Nephron (organoid): ENCODE measurements at regions not wholly inside any gene's neighbourhood (a gene's known extent, or its start where the extent isn't known, plus 50 kb on each side); places are given as distances from the start of the nearest gene placed in this dataset.
A peak's percentile ranks its signal among the peaks of the same experiment; 100 is the strongest.

Experiments
- H3K27ac Mint-ChIP-seq, 3 experiments: 2 replicates each; pipeline ENCODE4 v1.8.0; 2020; ENCODE audit warnings: mixed read lengths in 3 of 3, mild to moderate bottlenecking in 2 of 3, moderate library complexity in 1 of 3
- H3K27me3 Mint-ChIP-seq: 2 replicates; pipeline ENCODE4 v1.8.0; 2021; ENCODE audit warnings: low read depth, mild to moderate bottlenecking, moderate library complexity, mixed read lengths
- H3K36me3 Mint-ChIP-seq: 2 replicates; pipeline ENCODE4 v1.8.0; 2020; ENCODE audit warnings: low read depth, mixed read lengths
- H3K4me1 Mint-ChIP-seq: 2 replicates; pipeline ENCODE4 v1.8.0; 2020; ENCODE audit warnings: mixed read lengths
- H3K4me3 Mint-ChIP-seq, 3 experiments: 2 replicates each; pipeline ENCODE4 v1.8.0; 2020; ENCODE audit warnings: mild to moderate bottlenecking in 3 of 3, mixed read lengths in 3 of 3, moderate library complexity in 2 of 3
- H3K9me3 Mint-ChIP-seq: 2 replicates; pipeline ENCODE4 v1.8.0; 2020; ENCODE audit warnings: mixed read lengths
- TF ChIP-seq, protein P1 (sequence below), 3 experiments: fragments of 200-600 bp; sonication (generic); IDR thresholded peaks; one replicate each; pipeline ENCODE4 v1.5.0; 2021; ENCODE audit warnings: antibody characterized with exemption in 3 of 3; ENCODE audit not compliant: unreplicated experiment in 3 of 3

DNA sequence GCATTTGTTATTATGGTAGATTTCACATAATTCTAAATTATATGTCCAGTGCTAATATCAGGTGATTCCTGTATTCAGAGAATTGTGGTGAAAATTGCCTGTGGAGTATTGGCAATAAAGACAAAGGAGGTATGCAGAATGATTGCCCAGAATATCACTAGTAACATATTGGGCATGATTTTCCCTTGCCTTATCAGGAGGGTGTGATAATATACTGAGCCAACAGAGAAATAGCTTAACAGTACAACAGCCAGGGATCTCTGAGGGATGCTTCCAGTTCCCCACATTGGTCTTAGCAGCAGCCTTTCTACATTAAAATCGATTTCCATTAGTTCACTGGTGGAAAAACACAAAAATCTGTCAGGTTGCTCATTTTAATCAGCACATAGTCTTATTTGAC lies 122.9 kb upstream of the COL3A1 start:
- Mint-ChIP-seq H3K4me1 (peaks cover 35% of the 10 kb centered on the region), H3K36me3 (no peaks in the 10 kb centered on the region), H3K9me3 (peaks cover 3% of the 10 kb centered on the region), H3K27ac (peak overlapping the region in 2 of 3 experiments; percentile 39 to 65), H3K27me3 (no peaks in the 10 kb centered on the region), H3K4me3 (no peak overlapping the region)
- TF ChIP-seq, protein P1, sequence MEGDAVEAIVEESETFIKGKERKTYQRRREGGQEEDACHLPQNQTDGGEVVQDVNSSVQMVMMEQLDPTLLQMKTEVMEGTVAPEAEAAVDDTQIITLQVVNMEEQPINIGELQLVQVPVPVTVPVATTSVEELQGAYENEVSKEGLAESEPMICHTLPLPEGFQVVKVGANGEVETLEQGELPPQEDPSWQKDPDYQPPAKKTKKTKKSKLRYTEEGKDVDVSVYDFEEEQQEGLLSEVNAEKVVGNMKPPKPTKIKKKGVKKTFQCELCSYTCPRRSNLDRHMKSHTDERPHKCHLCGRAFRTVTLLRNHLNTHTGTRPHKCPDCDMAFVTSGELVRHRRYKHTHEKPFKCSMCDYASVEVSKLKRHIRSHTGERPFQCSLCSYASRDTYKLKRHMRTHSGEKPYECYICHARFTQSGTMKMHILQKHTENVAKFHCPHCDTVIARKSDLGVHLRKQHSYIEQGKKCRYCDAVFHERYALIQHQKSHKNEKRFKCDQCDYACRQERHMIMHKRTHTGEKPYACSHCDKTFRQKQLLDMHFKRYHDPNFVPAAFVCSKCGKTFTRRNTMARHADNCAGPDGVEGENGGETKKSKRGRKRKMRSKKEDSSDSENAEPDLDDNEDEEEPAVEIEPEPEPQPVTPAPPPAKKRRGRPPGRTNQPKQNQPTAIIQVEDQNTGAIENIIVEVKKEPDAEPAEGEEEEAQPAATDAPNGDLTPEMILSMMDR (IDR thresholded peaks at IDR 0.05; ENCODE audit: unreplicated experiment in 3 of 3), result no peak

DNA sequence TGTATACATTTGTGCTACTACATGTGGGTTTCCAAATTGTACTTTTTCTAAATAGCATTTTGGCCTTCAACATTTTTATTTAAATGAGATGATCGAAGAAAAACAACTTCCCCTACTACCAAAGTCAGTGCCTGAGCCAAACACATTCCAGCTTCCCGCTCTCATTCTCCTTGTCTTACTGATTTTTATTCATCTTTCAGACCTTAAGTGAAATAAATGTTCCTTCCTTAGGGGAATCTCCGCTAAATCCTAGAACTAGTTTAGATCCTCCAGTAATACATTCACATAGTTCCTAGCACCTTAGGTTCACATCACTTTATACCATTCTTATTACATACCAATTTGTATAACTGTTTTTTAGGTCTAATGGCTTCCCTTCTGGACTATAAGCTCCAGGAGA lies 122.3 kb upstream of the COL3A1 start:
- TF ChIP-seq, protein P1 (IDR thresholded peaks at IDR 0.05; ENCODE audit: unreplicated experiment in 3 of 3), result no peak
- H3K36me3 Mint-ChIP-seq, result no peaks in the 10 kb centered on the region
- H3K27ac Mint-ChIP-seq, result peak overlapping the region in 2 of 3 experiments; percentile 39 to 65

DNA sequence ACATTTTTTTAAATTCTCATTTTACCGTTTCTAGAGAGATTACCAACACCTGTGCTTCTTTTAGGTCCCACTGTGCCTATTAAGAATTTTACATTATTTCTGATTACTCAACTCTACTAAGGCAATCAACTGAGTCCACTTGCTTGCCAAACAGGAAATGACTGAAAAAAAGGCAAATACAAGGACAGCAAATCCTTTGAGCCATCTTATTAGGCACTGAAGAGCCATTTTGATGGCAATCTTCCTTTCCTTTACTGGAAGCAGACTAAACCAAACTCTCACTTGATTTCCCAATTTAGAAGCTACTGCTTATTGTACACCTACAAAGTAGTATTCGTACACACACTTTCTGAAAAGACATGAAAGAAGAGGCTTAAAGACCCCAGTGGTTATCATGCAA lies 121.4 kb upstream of the COL3A1 start:
- TF ChIP-seq, protein P1 (IDR thresholded peaks at IDR 0.05; ENCODE audit: unreplicated experiment in 3 of 3), result no peak
- Mint-ChIP-seq H3K4me1 (peaks cover 35% of the 10 kb centered on the region), H3K27ac (peak overlapping the region; percentile 65 to 76 (median 73)), H3K9me3 (peaks cover 5% of the 10 kb centered on the region), H3K27me3 (no peaks in the 10 kb centered on the region), H3K4me3 (no peak overlapping the region), H3K36me3 (no peaks in the 10 kb centered on the region)

More for the DNA sequence above, 122.3 kb upstream of the COL3A1 start:
- no peaks in the 10 kb centered on the region for H3K9me3 Mint-ChIP-seq
- peaks cover 35% of the 10 kb centered on the region for H3K4me1 Mint-ChIP-seq
- H3K27me3 Mint-ChIP-seq, result no peaks in the 10 kb centered on the region
- no peak overlapping the region for H3K4me3 Mint-ChIP-seq

DNA sequence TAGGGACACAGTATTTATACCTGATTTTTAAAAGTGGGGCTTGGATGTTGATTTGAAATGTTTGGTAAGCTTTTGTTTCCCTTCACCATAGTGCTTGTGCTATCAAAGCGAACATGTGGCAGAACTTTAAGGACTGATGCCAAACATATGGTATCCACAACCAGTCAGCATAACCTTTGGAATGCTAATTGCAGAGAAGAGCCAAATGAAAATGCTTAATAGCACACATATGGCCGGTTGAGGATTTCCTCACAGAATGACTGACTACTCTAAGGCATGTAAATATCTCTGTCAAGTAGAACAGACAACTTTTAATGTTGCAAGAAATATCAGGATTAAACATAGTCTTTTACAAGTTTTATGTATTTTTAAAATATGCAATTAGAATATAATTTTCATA lies 120.9 kb upstream of the COL3A1 start:
- TF ChIP-seq, protein P1 (IDR thresholded peaks at IDR 0.05; ENCODE audit: unreplicated experiment in 3 of 3), result no peak
- Mint-ChIP-seq H3K4me1 (peaks cover 33% of the 10 kb centered on the region), H3K27ac (peak overlapping the region; percentile 65 to 76 (median 73)), H3K27me3 (no peaks in the 10 kb centered on the region), H3K4me3 (no peak overlapping the region), H3K9me3 (peaks cover 5% of the 10 kb centered on the region), H3K36me3 (no peaks in the 10 kb centered on the region)

DNA sequence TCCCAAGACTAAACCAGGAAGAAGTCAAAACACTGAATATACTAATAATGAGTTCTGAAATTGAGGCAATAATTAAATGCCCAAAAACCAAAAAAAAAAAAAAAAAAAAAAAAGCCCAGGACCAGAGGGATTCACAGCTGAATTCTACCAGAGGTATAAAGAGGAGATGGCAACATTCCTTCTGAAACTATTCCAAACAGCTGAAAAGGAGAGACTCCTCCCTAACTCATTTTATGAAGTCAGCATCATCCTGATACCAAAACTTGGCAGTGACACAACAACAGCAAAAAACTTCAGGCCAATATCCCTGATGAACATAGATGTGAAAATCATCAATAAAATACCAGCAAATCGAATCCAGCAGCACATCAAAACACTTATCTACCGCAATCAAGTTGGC lies 108.5 kb upstream of the COL3A1 start:
- Mint-ChIP-seq H3K36me3 (peaks cover 8% of the 10 kb centered on the region), H3K27me3 (no peaks in the 10 kb centered on the region), H3K27ac (no peak overlapping the region), H3K4me1 (peaks cover 17% of the 10 kb centered on the region), H3K9me3 (peaks cover 40% of the 10 kb centered on the region), H3K4me3 (no peak overlapping the region)
- TF ChIP-seq, protein P1 (IDR thresholded peaks at IDR 0.05; ENCODE audit: unreplicated experiment in 3 of 3), result no peak

DNA sequence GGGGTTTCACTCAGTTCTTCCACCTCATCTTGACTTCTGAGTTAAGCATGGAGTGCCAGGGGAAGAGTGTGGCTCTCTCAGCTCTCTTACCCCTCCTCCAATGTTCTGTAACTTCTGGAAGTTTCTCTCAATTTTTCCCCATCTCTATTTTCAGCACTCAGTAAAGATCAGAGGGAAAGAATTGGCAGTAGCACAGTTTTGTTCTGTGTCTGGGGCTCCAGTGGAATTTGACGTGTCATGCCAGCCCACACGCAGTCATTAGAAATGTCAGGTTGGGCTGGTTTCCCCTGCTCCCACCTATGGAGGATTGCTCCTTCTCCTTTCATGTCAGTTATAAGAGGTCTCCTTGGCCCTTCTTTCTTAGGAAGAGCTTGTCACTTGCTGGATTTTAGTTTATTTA lies 104.6 kb upstream of the COL3A1 start:
- no peak overlapping the region for H3K4me3 Mint-ChIP-seq
- H3K36me3 Mint-ChIP-seq, result peaks cover 3% of the 10 kb centered on the region
- no peaks in the 10 kb centered on the region for H3K27me3 Mint-ChIP-seq
- H3K9me3 Mint-ChIP-seq, result peaks cover 23% of the 10 kb centered on the region
- peak overlapping the region; percentile 8 to 86 (median 49) for H3K27ac Mint-ChIP-seq
- H3K4me1 Mint-ChIP-seq, result peaks cover 17% of the 10 kb centered on the region
- TF ChIP-seq, protein P1 (IDR thresholded peaks at IDR 0.05; ENCODE audit: unreplicated experiment in 3 of 3), result no peak
